HCT116 (cell line): ENCODE measurements at regions not wholly inside any gene's neighbourhood (a gene's known extent, or its start where the extent isn't known, plus 50 kb on each side); places are given as distances from the start of the nearest gene placed in this dataset.
"Not testable (repeated sequence)": the region's sequence is repeated elsewhere in the genome, so short reads cannot be mapped to it uniquely, and the experiment has no call there.

Experiments
- ATAC-seq: fragments of 200-7000 bp; cut with Tn5 transposase; 2 replicates; pipeline ENCODE4 v1.9.1; 2020; ENCODE audit warnings: mild to moderate bottlenecking, moderate library complexity
- BruUV-seq: library from RNA; stranded (reverse); fragments of 400-500 nt; replicated peaks from 2 replicates; lab custom pipeline; 2021; lab: Mats Ljungman, UMichigan
- CTCF ChIA-PET: fragments of 300-600 bp; sonication (Branson Sonifier 250); formaldehyde crosslinking; loops from one replicate; lab custom pipeline; 2021; ENCODE audit warnings: antibody characterized with exemption; lab: Charles Lee
- POLR2A ChIA-PET: fragments of 300-600, 350-600 bp; sonication (Branson Sonifier 250); formaldehyde crosslinking; loops from one replicate; lab custom pipeline; 2021; ENCODE audit warnings: antibody characterized with exemption; lab: Charles Lee
- RAD21 ChIA-PET, 2 experiments: fragments of 300-600 bp; sonication (Branson Sonifier 250); formaldehyde crosslinking; loops; one replicate each; lab custom pipeline; 2023; ENCODE audit warnings: low total read pairs in 2 of 2; ENCODE audit not compliant: uncharacterized antibody in 2 of 2, unreplicated experiment in 2 of 2, low non-redundant PET in 1 of 2; lab: Charles Lee
- DNase-seq: peaks from one replicate; pipeline ENCODE4 v3.0.0-alpha.2; 2010; ENCODE audit warnings: low read depth, low spot score
- H2AFZ ChIP-seq: fragments of 200-600 bp; shearing (Covaris generic), sonication (generic); 2 replicates; pipeline ENCODE4 v1.6.1; 2017; ENCODE audit warnings: low read depth, mixed run types, mixed read lengths, antibody characterized with exemption, low read length; ENCODE audit not compliant: poor library complexity, severe bottlenecking
- H3K27ac ChIP-seq: 2 replicates; pipeline ENCODE4 v1.5.1; 2012; ENCODE audit warnings: low read depth, low read length
- H3K27me3 ChIP-seq: fragments of 200-600 bp; sonication (generic); 2 replicates; pipeline ENCODE4 v1.6.1; 2016; ENCODE audit warnings: mixed run types, low read length, mixed read lengths; ENCODE audit not compliant: insufficient read depth
- H3K36me3 ChIP-seq, 2 experiments: fragments of 200-500 bp in 1 of 2; fragments of 200-600 bp in 1 of 2; sonication (Bioruptor generic) in 1 of 2; sonication (generic) in 1 of 2; 2 replicates each; pipeline versions ENCODE4 v1.5.1 to v1.6.1; 2014 to 2016; ENCODE audit warnings: low read length in 2 of 2, inconsistent platforms in 1 of 2, mixed read lengths in 1 of 2, mixed run types in 1 of 2; ENCODE audit not compliant: insufficient read depth in 2 of 2, control insufficient read depth in 1 of 2
- H3K4me1 ChIP-seq, 2 experiments: fragments of 200-600 bp in 1 of 2; sonication (generic) in 1 of 2; 2 replicates each; pipeline versions ENCODE4 v1.5.1 to v1.6.1; 2012 to 2017; ENCODE audit warnings: low read length in 2 of 2, inconsistent platforms in 1 of 2, mild to moderate bottlenecking in 1 of 2, mixed read lengths in 1 of 2, mixed run types in 1 of 2, moderate library complexity in 1 of 2; ENCODE audit not compliant: insufficient read depth in 2 of 2, control insufficient read depth in 1 of 2
- H3K4me2 ChIP-seq: fragments of 200-600 bp; sonication (generic); 2 replicates; pipeline ENCODE4 v1.6.1; 2017; ENCODE audit warnings: mixed run types, low read length, mixed read lengths
- H3K4me3 ChIP-seq, 2 experiments: fragments of 200-600 bp in 1 of 2; sonication (generic) in 1 of 2; replicated peaks in 1 of 2; 2 replicates each; pipeline ENCODE4 v1.5.1; 2011 to 2016; ENCODE audit warnings: low read length in 2 of 2, control low read depth in 1 of 2, low read depth in 1 of 2, mild to moderate bottlenecking in 1 of 2, mixed read lengths in 1 of 2, mixed run types in 1 of 2
- H3K79me2 ChIP-seq: fragments of 200-600 bp; sonication (generic); 2 replicates; pipeline ENCODE4 v1.6.1; 2017; ENCODE audit warnings: mild to moderate bottlenecking, mixed run types, low read length, moderate library complexity, mixed read lengths; ENCODE audit not compliant: insufficient read depth
- H3K9ac ChIP-seq: fragments of 200-600 bp; sonication (generic); 2 replicates; pipeline ENCODE4 v1.6.1; 2016; ENCODE audit warnings: low read length, mixed read lengths
- H3K9me2 ChIP-seq: fragments of 200-600 bp; sonication (generic), shearing (Covaris generic); 2 replicates; pipeline ENCODE4 v1.6.1; 2017; ENCODE audit warnings: mixed run types, mild to moderate bottlenecking, moderate library complexity; ENCODE audit not compliant: insufficient read depth
- H3K9me3 ChIP-seq, 2 experiments: fragments of 200-500 bp in 1 of 2; fragments of 200-600 bp in 1 of 2; sonication (Bioruptor generic) in 1 of 2; sonication (generic) in 1 of 2; 2 replicates each; pipeline ENCODE4 v1.6.1; 2014 to 2017; ENCODE audit warnings: low read length in 2 of 2, mixed read lengths in 2 of 2, inconsistent platforms in 1 of 2, low read depth in 1 of 2, mild to moderate bottlenecking in 1 of 2, mixed run types in 1 of 2, moderate library complexity in 1 of 2; ENCODE audit not compliant: control insufficient read depth in 1 of 2, insufficient read depth in 1 of 2
- H4K20me1 ChIP-seq: fragments of 200-600 bp; sonication (generic), shearing (Covaris generic); 2 replicates; pipeline ENCODE4 v1.6.1; 2017; ENCODE audit warnings: mixed run types, mild to moderate bottlenecking, moderate library complexity; ENCODE audit not compliant: insufficient read depth
- EZH2 ChIP-seq: fragments of 200-600 bp; sonication (generic); IDR thresholded peaks from 2 replicates; pipeline ENCODE4 v1.6.1; 2017; ENCODE audit warnings: antibody characterized with exemption, mixed run types
- JUND ChIP-seq: IDR thresholded peaks from 2 replicates; pipeline ENCODE4 v1.6.1; 2012
- SRF ChIP-seq: IDR thresholded peaks from 2 replicates; pipeline ENCODE4 v1.6.1; 2012; ENCODE audit warnings: low read depth
- ZNF274 ChIP-seq: fragments of 200-500 bp; sonication (Bioruptor generic); IDR thresholded peaks from 2 replicates; pipeline ENCODE4 v1.6.1; 2014; ENCODE audit warnings: mild to moderate bottlenecking, low read depth, low read length, inconsistent platforms
- intact Hi-C: fragments of 100-400 bp; cut with micrococcal nuclease; formaldehyde crosslinking; loops from 2 replicates; pipeline ENCODE4 v1.10.0; 2022
- TF ChIP-seq, protein P1 (sequence below): IDR thresholded peaks from 2 replicates; pipeline ENCODE4 v1.6.1; 2012

DNA sequence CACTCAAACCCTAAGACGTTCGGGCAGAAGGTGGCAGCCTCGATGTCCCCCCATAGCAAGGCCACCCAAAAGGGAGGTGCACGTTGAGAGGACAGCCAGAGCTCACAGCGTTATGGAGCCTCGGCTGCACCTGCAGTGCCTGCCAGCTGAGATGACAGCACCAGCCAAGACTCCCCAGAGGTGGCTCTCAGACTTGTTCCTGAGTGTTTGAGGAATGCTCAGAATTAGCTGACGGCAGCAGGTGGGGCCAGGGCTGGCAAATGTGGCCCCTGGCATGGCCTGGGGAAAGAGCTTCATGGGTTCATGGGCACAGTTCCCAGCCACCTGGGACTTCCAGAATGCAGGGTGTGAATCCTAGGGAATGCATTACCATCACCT, 177.8 kb downstream of the KLF13 start:
- POLR2A ChIA-PET: no interaction called here
- no peaks in the 10 kb centered on the region for H3K9me2 ChIP-seq
- RAD21 ChIA-PET: no interaction called here
- H3K4me1 ChIP-seq: no peaks in the 10 kb centered on the region
- no peak overlapping the region for H2AFZ ChIP-seq
- intact Hi-C loops: no loop called here
- CTCF ChIA-PET: interaction anchor here (1.5 kb wide), 1 partner anchor 11 kb away, joined by 3 read pairs; no protein-coding TSS in a partner anchor
- no peaks in the 10 kb centered on the region for H3K79me2 ChIP-seq
- H3K27ac ChIP-seq: no peak overlapping the region
- BruUV-seq: no TSS peak
- ATAC-seq (no peak), DNase-seq (no peak)
- H3K4me3 ChIP-seq: no peak overlapping the region
- H3K9ac ChIP-seq: no peak overlapping the region
- TF ChIP-seq ZNF274 (no peak), JUND (no peak), EZH2 (no peak), SRF (no peak)
- TF ChIP-seq, protein P1, sequence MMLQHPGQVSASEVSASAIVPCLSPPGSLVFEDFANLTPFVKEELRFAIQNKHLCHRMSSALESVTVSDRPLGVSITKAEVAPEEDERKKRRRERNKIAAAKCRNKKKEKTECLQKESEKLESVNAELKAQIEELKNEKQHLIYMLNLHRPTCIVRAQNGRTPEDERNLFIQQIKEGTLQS: no peak
- H3K36me3 ChIP-seq: no peaks in the 10 kb centered on the region
- no peaks in the 10 kb centered on the region for H3K9me3 ChIP-seq
- no peak overlapping the region for H3K4me2 ChIP-seq
- H4K20me1 ChIP-seq: no peaks in the 10 kb centered on the region
- H3K27me3 ChIP-seq: no peaks in the 10 kb centered on the region

GRCh38 chr15:31507573-31507972, 180.9 kb downstream of the KLF13 start:
- H3K4me1 ChIP-seq, H3K4me2 ChIP-seq, H3K27me3 ChIP-seq, ATAC-seq, intact Hi-C loops, H3K9me2 ChIP-seq, BruUV-seq, H4K20me1 ChIP-seq, CTCF ChIA-PET, H3K9me3 ChIP-seq, H3K27ac ChIP-seq, DNase-seq, H3K79me2 ChIP-seq, POLR2A ChIA-PET, H3K4me3 ChIP-seq, H3K36me3 ChIP-seq, H3K9ac ChIP-seq, H2AFZ ChIP-seq, RAD21 ChIA-PET: not testable (repeated sequence)
